ENCODE measurements at regions not wholly inside any gene's neighbourhood (a gene's known extent, or its start where the extent isn't known, plus 50 kb on each side); places are given as distances from the start of the nearest gene placed in this dataset.

DNA sequence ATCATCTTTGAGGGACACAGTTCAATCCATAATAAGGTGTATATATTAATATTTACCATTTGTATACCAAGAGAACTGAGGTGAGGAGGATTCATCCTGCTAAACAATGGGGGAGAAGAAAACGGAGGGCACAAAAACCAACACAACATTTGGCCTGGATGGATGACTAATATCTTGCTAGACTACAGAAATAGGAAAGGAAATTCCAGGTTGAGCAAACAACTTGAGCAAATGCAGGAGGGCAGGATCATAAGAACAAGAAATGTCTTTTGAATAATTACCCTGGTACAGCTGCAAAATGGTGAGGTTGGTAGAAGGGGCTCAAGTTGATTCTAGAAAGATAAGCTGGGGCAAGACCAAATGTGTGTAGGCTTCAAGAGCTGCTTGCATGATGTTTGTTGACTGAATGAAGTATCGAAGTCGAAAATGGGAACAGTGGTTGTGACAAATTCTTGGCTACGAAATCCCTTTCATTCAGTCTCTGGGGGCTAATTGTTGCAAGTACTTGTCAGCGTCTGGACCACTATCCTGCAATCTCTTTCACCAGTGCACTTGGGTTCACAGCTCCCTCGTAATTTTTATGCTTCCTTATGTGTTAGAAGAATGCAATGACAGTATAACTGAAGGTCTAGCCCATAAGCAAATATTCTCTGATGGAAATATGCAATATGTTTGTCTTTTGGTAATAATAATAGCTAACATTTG is 176.2 kb downstream of the PTEN start:
- DNase-seq = peak; percentile 16
- Mint-ChIP-seq H3K36me3 (ENCODE audit: low read depth) (no peaks in the 10 kb centered on the region), H3K4me1 (ENCODE audit: low read depth) (peaks cover 63% of the 10 kb centered on the region), H3K4me3 (peak overlapping the region; percentile 36; the same call in 1 of the 2 replicates), H3K27ac (no peak overlapping the region; the same call in 1 of the 2 replicates), H3K9me3 (no peaks in the 10 kb centered on the region), H3K27me3 (ENCODE audit: insufficient read depth) (no peaks in the 10 kb centered on the region; the same call in 1 of the 2 replicates)
- no peak for TF ChIP-seq CTCF (IDR thresholded peaks at IDR 0.05)

GRCh38 chr10:88041243-88042159 is 178.1 kb downstream of the PTEN start:
- no peaks in the 10 kb centered on the region; the same call in 1 of the 2 replicates for H3K27me3 Mint-ChIP-seq (ENCODE audit: insufficient read depth)
- peak overlapping the region; percentile 77 for H3K4me3 Mint-ChIP-seq
- H3K36me3 Mint-ChIP-seq (ENCODE audit: low read depth) = peaks cover 4% of the 10 kb centered on the region; the same call in 1 of the 2 replicates
- H3K27ac Mint-ChIP-seq = peak overlapping the region; percentile 87
- H3K9me3 Mint-ChIP-seq = no peaks in the 10 kb centered on the region
- no peak for TF ChIP-seq CTCF (IDR thresholded peaks at IDR 0.05)
- peak; percentile 59 for DNase-seq
- peaks cover 74% of the 10 kb centered on the region for H3K4me1 Mint-ChIP-seq (ENCODE audit: low read depth)

- TF ChIP-seq CTCF (IDR thresholded peaks at IDR 0.05) = no peak
- Mint-ChIP-seq H3K27me3 (ENCODE audit: insufficient read depth) (no peaks in the 10 kb centered on the region; the same call in 1 of the 2 replicates), H3K4me1 (ENCODE audit: low read depth) (peaks cover 71% of the 10 kb centered on the region), H3K4me3 (peak overlapping the region; percentile 77), H3K27ac (peak overlapping the region; percentile 87), H3K36me3 (ENCODE audit: low read depth) (peaks cover 6% of the 10 kb centered on the region; the same call in 1 of the 2 replicates), H3K9me3 (no peaks in the 10 kb centered on the region)
- peak; percentile 50 for DNase-seq
Measured at GRCh38 chr10:88042160-88043100, 179.0 kb downstream of the PTEN start.

GRCh38 chr10:88045096-88045495 is 181.7 kb downstream of the PTEN start:
- Mint-ChIP-seq H3K36me3 (ENCODE audit: low read depth) (peaks cover 6% of the 10 kb centered on the region; the same call in 1 of the 2 replicates), H3K4me3 (no peak overlapping the region), H3K4me1 (ENCODE audit: low read depth) (peaks cover 44% of the 10 kb centered on the region), H3K27ac (no peak overlapping the region), H3K9me3 (no peaks in the 10 kb centered on the region), H3K27me3 (ENCODE audit: insufficient read depth) (no peaks in the 10 kb centered on the region; the same call in 1 of the 2 replicates)
- no peak for DNase-seq
- no peak for TF ChIP-seq CTCF (IDR thresholded peaks at IDR 0.05)
